Esophagus muscularis mucosa (tissue), 4 donors: ENCODE measurements at regions not wholly inside any gene's neighbourhood (a gene's known extent, or its start where the extent isn't known, plus 50 kb on each side); places are given as distances from the start of the nearest gene placed in this dataset.

Experiments used
- DNase-seq: peaks from one replicate; pipeline ENCODE4 v3.0.0-alpha.2; 2017; ENCODE audit errors: extremely low spot score
- H3K27ac ChIP-seq, 4 donors: fragments of 200-600 bp; sonication (generic); replicated peaks in 1 of 4; 1 replicate in 3 of 4; 2 replicates in 1 of 4; pipeline ENCODE4 v1.5.1; 2016 to 2019; ENCODE audit warnings: mild to moderate bottlenecking in 1 of 4
- H3K27me3 ChIP-seq, 4 donors: fragments of 200-600 bp; sonication (generic); one replicate each; pipeline versions ENCODE4 v1.5.1 to v1.6.0; 2016 to 2019
- H3K36me3 ChIP-seq, 4 donors: fragments of 200-600 bp; sonication (generic); one replicate each; pipeline ENCODE4 v1.5.1; 2016 to 2019
- H3K4me1 ChIP-seq, 4 donors: fragments of 200-600 bp; sonication (generic); one replicate each; pipeline ENCODE4 v1.5.1; 2016 to 2019
- H3K4me3 ChIP-seq, 4 donors: fragments of 200-600 bp; sonication (generic); 1 replicate in 2 of 4; 2 replicates in 2 of 4; pipeline ENCODE4 v1.5.1; 2016 to 2019; ENCODE audit warnings: mild to moderate bottlenecking in 4 of 4, moderate library complexity in 1 of 4
- H3K9me3 ChIP-seq, 4 donors: fragments of 200-600 bp; sonication (generic); 1 replicate in 3 of 4; 2 replicates in 1 of 4; pipeline ENCODE4 v1.5.1; 2016 to 2019
- EP300 ChIP-seq: sonication (generic); formaldehyde crosslinking; IDR thresholded peaks from one replicate; pipeline ENCODE4 v1.6.1; 2017; ENCODE audit warnings: antibody characterized with exemption
- POLR2A ChIP-seq: fragments of 450-650 bp; IDR thresholded peaks from one replicate; pipeline ENCODE4 v1.6.1; 2017; ENCODE audit warnings: antibody characterized with exemption, moderate library complexity, mild to moderate bottlenecking, low read depth
- POLR2AphosphoS5 ChIP-seq, 2 donors: sonication (generic); formaldehyde crosslinking; IDR thresholded peaks; one replicate each; pipeline ENCODE4 v1.6.1; 2017; ENCODE audit warnings: antibody characterized with exemption in 2 of 2
- WGBS: methylation state at CpG from one replicate; pipeline ENCODE4 v1.1.5; 2018; 5-methylcytosine and 5-hydroxymethylcytosine counted together
- intact Hi-C: fragments of 100-400 bp; cut with DNase I; formaldehyde crosslinking; loops from one replicate; pipeline ENCODE4 v1.15.1; 2023
- TF ChIP-seq, protein P1 (sequence below), 3 experiments: fragments of 200-600 bp in 2 of 3; fragments of 450-650 bp in 1 of 3; sonication (generic) in 2 of 3; IDR thresholded peaks; one replicate each; pipeline ENCODE4 v1.5.1; 2017 to 2019; ENCODE audit warnings: antibody characterized with exemption in 3 of 3, mild to moderate bottlenecking in 2 of 3, moderate library complexity in 1 of 3

DNA sequence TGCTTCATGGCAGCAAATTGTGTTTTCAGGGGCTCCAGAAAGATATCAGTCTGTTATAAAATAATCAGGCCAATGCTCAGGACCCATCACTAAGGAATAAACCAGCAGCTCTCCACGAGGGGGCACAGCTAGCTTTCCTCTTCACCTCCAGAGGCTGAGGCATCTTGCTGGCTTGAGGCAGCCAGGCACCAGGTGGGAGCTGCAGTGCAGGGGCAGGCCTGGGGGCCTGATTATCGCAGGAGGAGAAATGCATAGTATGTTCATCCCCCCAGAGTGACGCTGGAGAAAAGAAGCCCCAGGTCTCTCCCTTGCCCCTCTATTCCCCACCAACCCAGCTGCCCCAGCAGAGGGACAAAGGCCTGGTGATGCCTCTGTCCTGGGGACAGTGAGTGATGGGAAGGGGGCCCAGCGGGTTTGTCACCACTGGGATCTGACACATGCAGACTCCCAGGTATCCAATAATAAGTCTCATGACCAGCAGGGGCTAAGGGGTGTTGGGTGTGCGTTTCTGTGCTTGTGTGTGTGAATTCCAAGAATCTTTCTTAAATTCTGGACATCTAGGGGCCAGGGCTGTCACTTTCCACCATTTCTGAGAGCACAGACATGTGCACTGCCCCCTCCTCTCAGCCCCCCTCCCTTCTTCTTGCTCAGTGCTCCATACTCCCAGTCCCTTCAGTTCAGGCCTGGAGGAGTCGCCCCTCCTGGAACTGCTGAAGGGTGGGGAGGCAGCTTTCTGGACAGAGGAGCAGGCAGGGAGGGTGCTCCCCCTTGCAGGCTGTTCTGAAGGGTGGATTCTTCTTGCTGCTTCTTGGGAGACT is 128.1 kb upstream of the FAM20C start:
- TF ChIP-seq POLR2AphosphoS5 (IDR thresholded peaks at IDR 0.05) = no peak
- TF ChIP-seq, protein P1, sequence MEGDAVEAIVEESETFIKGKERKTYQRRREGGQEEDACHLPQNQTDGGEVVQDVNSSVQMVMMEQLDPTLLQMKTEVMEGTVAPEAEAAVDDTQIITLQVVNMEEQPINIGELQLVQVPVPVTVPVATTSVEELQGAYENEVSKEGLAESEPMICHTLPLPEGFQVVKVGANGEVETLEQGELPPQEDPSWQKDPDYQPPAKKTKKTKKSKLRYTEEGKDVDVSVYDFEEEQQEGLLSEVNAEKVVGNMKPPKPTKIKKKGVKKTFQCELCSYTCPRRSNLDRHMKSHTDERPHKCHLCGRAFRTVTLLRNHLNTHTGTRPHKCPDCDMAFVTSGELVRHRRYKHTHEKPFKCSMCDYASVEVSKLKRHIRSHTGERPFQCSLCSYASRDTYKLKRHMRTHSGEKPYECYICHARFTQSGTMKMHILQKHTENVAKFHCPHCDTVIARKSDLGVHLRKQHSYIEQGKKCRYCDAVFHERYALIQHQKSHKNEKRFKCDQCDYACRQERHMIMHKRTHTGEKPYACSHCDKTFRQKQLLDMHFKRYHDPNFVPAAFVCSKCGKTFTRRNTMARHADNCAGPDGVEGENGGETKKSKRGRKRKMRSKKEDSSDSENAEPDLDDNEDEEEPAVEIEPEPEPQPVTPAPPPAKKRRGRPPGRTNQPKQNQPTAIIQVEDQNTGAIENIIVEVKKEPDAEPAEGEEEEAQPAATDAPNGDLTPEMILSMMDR (IDR thresholded peaks at IDR 0.05) = peak; percentile 54 to 68 (median 66)
- no peak for DNase-seq
- Histone ChIP-seq H3K9me3 (no peaks in the 10 kb centered on the region), H3K27ac (peak overlapping the region in 1 of 4 donors; percentile 27), H3K36me3 (no peaks in the 10 kb centered on the region), H3K4me1 (peaks cover 20 to 36% (median 29%) of the 10 kb centered on the region in 4 donors), H3K4me3 (no peak overlapping the region), H3K27me3 (no peaks in the 10 kb centered on the region)
- WGBS = 74% methylated on average over 6 of the region's 6 CpGs
- intact Hi-C loops = no loop called here

DNA sequence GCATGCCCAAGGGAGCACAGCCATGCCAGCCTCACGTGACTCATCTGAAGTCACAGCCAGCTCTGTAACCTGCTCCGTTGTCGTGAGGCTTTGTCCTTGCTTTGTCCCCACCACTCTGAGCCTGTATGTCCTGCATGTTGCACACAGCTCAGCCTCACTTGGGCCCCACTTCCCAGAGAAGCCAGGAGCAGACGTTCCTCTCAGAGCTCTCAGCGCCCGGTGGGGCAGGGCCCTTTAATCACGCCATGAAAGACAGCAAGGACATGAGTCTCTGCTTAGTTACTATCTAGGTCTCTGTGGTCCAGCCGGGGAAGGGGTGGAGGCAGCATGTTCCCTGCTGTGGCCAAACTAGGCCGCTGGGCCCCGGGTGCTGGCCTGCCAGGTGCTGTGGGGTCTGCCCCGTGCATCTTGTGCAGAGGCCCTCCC is 127.4 kb upstream of the FAM20C start:
- H3K4me1 ChIP-seq = peaks cover 20 to 38% (median 30%) of the 10 kb centered on the region in 4 donors
- H3K27me3 ChIP-seq = no peaks in the 10 kb centered on the region
- no peaks in the 10 kb centered on the region for H3K9me3 ChIP-seq
- no peak for TF ChIP-seq POLR2A
- no peak for TF ChIP-seq EP300
- TF ChIP-seq POLR2AphosphoS5 (IDR thresholded peaks at IDR 0.05) = no peak
- TF ChIP-seq, protein P1 (IDR thresholded peaks at IDR 0.05) = no peak
- H3K4me3 ChIP-seq = no peak overlapping the region
- intact Hi-C loops = no loop called here
- no peak for DNase-seq
- 79% methylated on average over 10 of the region's 11 CpGs for WGBS
- peak overlapping the region in 1 of 4 donors; percentile 27 for H3K27ac ChIP-seq
- H3K36me3 ChIP-seq = no peaks in the 10 kb centered on the region

DNA sequence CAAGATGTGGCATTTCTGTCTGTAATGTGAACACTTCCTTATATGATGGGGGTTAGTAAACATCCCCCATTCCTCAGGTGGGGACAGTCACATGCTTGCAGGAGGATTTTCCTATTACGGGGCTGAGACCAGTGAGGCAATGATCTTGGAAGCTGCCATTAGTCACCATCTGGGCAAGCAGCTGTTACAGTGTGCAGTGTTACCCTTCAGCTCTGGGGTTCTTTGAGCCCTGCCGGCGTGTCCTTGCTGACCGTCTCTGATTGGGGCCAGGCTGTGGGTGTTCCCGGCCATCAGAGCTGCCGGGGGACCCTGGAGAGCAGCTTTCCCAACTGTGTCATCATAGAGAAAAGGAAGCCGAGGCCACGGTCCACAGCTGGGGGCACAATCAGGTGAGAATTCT is 126.8 kb upstream of the FAM20C start:
- no peak overlapping the region for H3K4me3 ChIP-seq
- DNase-seq = no peak
- H3K27ac ChIP-seq = no peak overlapping the region
- no peak for TF ChIP-seq POLR2AphosphoS5 (IDR thresholded peaks at IDR 0.05)
- TF ChIP-seq EP300 = no peak
- no peak for TF ChIP-seq POLR2A
- TF ChIP-seq, protein P1 (IDR thresholded peaks at IDR 0.05) = no peak
- H3K36me3 ChIP-seq = no peaks in the 10 kb centered on the region
- intact Hi-C loops = no loop called here
- no peaks in the 10 kb centered on the region for H3K9me3 ChIP-seq
- WGBS = 83% methylated on average over 8 of the region's 8 CpGs
- peaks cover 20 to 41% (median 34%) of the 10 kb centered on the region in 4 donors for H3K4me1 ChIP-seq
- no peaks in the 10 kb centered on the region for H3K27me3 ChIP-seq

DNA sequence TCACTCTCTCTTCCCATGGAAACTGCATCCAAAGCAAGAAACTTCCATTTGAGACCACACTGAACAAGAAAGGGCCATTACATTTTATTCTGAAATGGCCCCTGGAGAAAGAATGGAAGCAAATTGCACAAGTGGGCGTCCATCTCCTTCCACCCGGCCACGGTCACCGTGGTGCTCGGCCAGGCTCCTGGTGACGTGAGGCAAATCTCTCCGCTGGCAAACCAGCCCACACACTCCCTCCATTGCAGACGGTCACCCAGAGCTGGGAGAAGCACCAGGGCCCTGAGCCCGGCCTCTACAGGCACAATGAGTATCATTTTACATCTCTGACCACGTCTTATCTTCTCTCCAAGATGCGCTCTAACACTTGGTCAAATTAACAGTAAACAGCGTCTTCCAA is 126.1 kb upstream of the FAM20C start:
- Histone ChIP-seq H3K36me3 (no peaks in the 10 kb centered on the region), H3K27ac (no peak overlapping the region), H3K27me3 (no peaks in the 10 kb centered on the region), H3K4me3 (no peak overlapping the region), H3K9me3 (no peaks in the 10 kb centered on the region), H3K4me1 (peaks cover 20 to 47% (median 41%) of the 10 kb centered on the region in 4 donors)
- TF ChIP-seq POLR2AphosphoS5 (IDR thresholded peaks at IDR 0.05) = no peak
- TF ChIP-seq, protein P1 (IDR thresholded peaks at IDR 0.05) = no peak
- no peak for TF ChIP-seq EP300
- TF ChIP-seq POLR2A = no peak
- DNase-seq = no peak
- intact Hi-C loops = no loop called here
- 89% methylated on average over 12 of the region's 12 CpGs for WGBS

DNA sequence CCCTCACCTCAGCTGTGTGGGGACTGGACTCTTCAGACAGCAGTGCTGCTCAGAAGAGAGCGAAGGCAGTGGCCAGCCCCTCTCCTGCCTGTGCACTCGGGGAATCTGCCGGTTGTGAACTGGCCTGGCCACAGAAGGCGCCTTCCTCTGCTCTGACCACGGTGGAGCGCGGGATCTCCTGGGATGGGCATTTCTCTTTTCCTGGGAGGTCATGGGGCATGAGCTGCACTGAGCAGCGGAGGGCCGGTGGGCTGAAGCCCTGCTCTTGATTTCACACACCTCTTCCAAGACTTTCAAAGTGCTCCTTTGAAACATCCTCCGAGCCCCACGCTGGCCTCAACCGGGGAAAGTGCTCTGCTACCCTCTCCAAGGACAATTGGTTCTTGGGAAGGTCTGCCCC is 125.6 kb upstream of the FAM20C start:
- Histone ChIP-seq H3K4me1 (peaks cover 20 to 48% (median 42%) of the 10 kb centered on the region in 4 donors), H3K36me3 (no peaks in the 10 kb centered on the region), H3K27me3 (no peaks in the 10 kb centered on the region), H3K9me3 (no peaks in the 10 kb centered on the region), H3K27ac (no peak overlapping the region), H3K4me3 (no peak overlapping the region)
- intact Hi-C loops = no loop called here
- DNase-seq = no peak
- WGBS = 95% methylated on average over 12 of the region's 12 CpGs
- no peak for TF ChIP-seq POLR2A
- TF ChIP-seq EP300 = no peak
- no peak for TF ChIP-seq POLR2AphosphoS5 (IDR thresholded peaks at IDR 0.05)
- TF ChIP-seq, protein P1 (IDR thresholded peaks at IDR 0.05) = no peak
